ENCODE measurements at regions not wholly inside any gene's neighbourhood (a gene's known extent, or its start where the extent isn't known, plus 50 kb on each side); places are given as distances from the start of the nearest gene placed in this dataset.

DNA sequence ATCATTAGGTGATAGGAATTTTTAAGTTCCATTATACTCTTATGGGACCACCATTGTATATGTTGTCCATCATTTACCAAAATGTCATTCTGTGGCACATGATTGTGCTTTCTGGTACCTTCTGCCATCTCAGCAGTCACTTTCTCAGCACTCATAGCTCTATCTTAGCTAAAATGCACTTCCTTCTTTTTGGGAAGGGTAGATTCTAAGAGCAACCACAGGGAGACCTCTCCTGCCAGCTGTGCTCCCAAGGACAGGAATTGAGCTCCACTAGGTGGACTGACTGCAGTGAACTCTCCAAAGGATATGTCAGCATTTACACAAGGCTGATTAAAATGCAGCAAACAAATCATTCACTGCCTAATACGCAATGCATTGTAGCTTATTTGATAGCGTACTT is 91.8 kb upstream of the OBI1 start:
- TF ChIP-seq CTCF (IDR thresholded peaks at IDR 0.05) = no peak
- no peak for TF ChIP-seq POLR2AphosphoS5 (IDR thresholded peaks at IDR 0.05; ENCODE audit: low read depth, low read length)
- TF ChIP-seq TCF7L2 (IDR thresholded peaks at IDR 0.05; ENCODE audit: low read depth, low read length) = no peak
- TF ChIP-seq, protein P1, sequence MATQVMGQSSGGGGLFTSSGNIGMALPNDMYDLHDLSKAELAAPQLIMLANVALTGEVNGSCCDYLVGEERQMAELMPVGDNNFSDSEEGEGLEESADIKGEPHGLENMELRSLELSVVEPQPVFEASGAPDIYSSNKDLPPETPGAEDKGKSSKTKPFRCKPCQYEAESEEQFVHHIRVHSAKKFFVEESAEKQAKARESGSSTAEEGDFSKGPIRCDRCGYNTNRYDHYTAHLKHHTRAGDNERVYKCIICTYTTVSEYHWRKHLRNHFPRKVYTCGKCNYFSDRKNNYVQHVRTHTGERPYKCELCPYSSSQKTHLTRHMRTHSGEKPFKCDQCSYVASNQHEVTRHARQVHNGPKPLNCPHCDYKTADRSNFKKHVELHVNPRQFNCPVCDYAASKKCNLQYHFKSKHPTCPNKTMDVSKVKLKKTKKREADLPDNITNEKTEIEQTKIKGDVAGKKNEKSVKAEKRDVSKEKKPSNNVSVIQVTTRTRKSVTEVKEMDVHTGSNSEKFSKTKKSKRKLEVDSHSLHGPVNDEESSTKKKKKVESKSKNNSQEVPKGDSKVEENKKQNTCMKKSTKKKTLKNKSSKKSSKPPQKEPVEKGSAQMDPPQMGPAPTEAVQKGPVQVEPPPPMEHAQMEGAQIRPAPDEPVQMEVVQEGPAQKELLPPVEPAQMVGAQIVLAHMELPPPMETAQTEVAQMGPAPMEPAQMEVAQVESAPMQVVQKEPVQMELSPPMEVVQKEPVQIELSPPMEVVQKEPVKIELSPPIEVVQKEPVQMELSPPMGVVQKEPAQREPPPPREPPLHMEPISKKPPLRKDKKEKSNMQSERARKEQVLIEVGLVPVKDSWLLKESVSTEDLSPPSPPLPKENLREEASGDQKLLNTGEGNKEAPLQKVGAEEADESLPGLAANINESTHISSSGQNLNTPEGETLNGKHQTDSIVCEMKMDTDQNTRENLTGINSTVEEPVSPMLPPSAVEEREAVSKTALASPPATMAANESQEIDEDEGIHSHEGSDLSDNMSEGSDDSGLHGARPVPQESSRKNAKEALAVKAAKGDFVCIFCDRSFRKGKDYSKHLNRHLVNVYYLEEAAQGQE (IDR thresholded peaks at IDR 0.05; ENCODE audit: insufficient read depth in 1 of 2, low read depth in 2 of 2, low read length in 1 of 2) = no peak

Measured in Panc1 (cell line).